Panc1 (cell line): ENCODE measurements at regions not wholly inside any gene's neighbourhood (a gene's known extent, or its start where the extent isn't known, plus 50 kb on each side); places are given as distances from the start of the nearest gene placed in this dataset.

Experiments
- ATAC-seq: fragments of 200-7000 bp; cut with Tn5 transposase; 2 replicates; pipeline ENCODE4 v1.9.1; 2020; ENCODE audit warnings: mild to moderate bottlenecking, moderate library complexity
- BruUV-seq: library from RNA; stranded (reverse); fragments of 400-500 nt; replicated peaks from 2 replicates; lab custom pipeline; 2021; lab: Mats Ljungman, UMichigan
- CTCF ChIA-PET: fragments of 300-600 bp; sonication (Branson Sonifier 250); formaldehyde crosslinking; loops from one replicate; lab custom pipeline; 2022; ENCODE audit warnings: antibody characterized with exemption; lab: Charles Lee
- POLR2A ChIA-PET: fragments of 300-600 bp; sonication (Branson Sonifier 250); formaldehyde crosslinking; loops from one replicate; lab custom pipeline; 2022; ENCODE audit warnings: antibody characterized with exemption; lab: Charles Lee
- DNase-seq: peaks from one replicate; pipeline ENCODE4 v3.0.0-alpha.2; 2010; ENCODE audit warnings: low read depth, low spot score
- H3K27ac ChIP-seq: 2 replicates; pipeline ENCODE4 v1.5.1; 2011; ENCODE audit warnings: mild to moderate bottlenecking, low read length, inconsistent platforms
- H3K27me3 ChIP-seq: fragments of 200-500 bp; sonication (Bioruptor generic); 2 replicates; pipeline ENCODE4 v1.6.0; 2014; ENCODE audit warnings: low read length, inconsistent platforms; ENCODE audit not compliant: control insufficient read depth, insufficient read depth
- H3K36me3 ChIP-seq: fragments of 200-500 bp; sonication (Bioruptor generic); 2 replicates; pipeline ENCODE4 v1.5.1; 2014; ENCODE audit warnings: inconsistent platforms, mild to moderate bottlenecking, low read length, moderate library complexity; ENCODE audit not compliant: control insufficient read depth, insufficient read depth
- H3K4me1 ChIP-seq: 2 replicates; pipeline ENCODE4 v1.5.1; 2011; ENCODE audit warnings: inconsistent platforms, mild to moderate bottlenecking, low read length, moderate library complexity; ENCODE audit not compliant: control insufficient read depth, insufficient read depth
- H3K4me3 ChIP-seq, 2 experiments: 2 replicates each; pipeline ENCODE4 v1.5.1; 2011 to 2012; ENCODE audit warnings: low read depth in 2 of 2, low read length in 2 of 2, mild to moderate bottlenecking in 2 of 2, inconsistent platforms in 1 of 2, moderate library complexity in 1 of 2
- H3K9me3 ChIP-seq: fragments of 200-500 bp; sonication (Bioruptor generic); 2 replicates; pipeline ENCODE4 v1.5.1; 2014; ENCODE audit warnings: low read depth, mild to moderate bottlenecking, inconsistent platforms, low read length, moderate library complexity; ENCODE audit not compliant: control insufficient read depth, insufficient read depth
- POLR2AphosphoS5 ChIP-seq: IDR thresholded peaks from 2 replicates; pipeline ENCODE4 v1.6.1; 2012; ENCODE audit warnings: mild to moderate bottlenecking, low read depth, low read length, moderate library complexity
- SIN3A ChIP-seq: IDR thresholded peaks from 2 replicates; pipeline ENCODE4 v1.6.1; 2012; ENCODE audit warnings: low read depth, mild to moderate bottlenecking, low read length, moderate library complexity, borderline replicate concordance; ENCODE audit not compliant: insufficient read depth
- TCF7L2 ChIP-seq: IDR thresholded peaks from 2 replicates; pipeline ENCODE4 v1.6.1; 2011; ENCODE audit warnings: mild to moderate bottlenecking, low read depth, low read length, inconsistent platforms
- in situ Hi-C: cut with HindIII; loops from 2 replicates; pipeline ENCODE4 v1.10.0; 2016; ENCODE audit warnings: low sequenced_read_pairs, low pct_unique_long_range_greater_than_20kb
- intact Hi-C: fragments of 100-400 bp; cut with micrococcal nuclease; formaldehyde crosslinking; loops from one replicate; pipeline ENCODE4 v1.10.0; 2022; ENCODE audit not compliant: unreplicated experiment
- TF ChIP-seq, protein P1 (sequence below): fragments of 450-650 bp; IDR thresholded peaks from 2 replicates; pipeline ENCODE4 v1.5.1; 2017; ENCODE audit warnings: mild to moderate bottlenecking
- TF ChIP-seq, protein P2 (sequence below), 2 experiments: IDR thresholded peaks; 2 replicates each; pipeline ENCODE4 v1.6.1; 2011 to 2012; ENCODE audit warnings: low read depth in 2 of 2, control low read depth in 1 of 2, low read length in 1 of 2, mild to moderate bottlenecking in 1 of 2, moderate library complexity in 1 of 2; ENCODE audit not compliant: insufficient read depth in 1 of 2

DNA sequence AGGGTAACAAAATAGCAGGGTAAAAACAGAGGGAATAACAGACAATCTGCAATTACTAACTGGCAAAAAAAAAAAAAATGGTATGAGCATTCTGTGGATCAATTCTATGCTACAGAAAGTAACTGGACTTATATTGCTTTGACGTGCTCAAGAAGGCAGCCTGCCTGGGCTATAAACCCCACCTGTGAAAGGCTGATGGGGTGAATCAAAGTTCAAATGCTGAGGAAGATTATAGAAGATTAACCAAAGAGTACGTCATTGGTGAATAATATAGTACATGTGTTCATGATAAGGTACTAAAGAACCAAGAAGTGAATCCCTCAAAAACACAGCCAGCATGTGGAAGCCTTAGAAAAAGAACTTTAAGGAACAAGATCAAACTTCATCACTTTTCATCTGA is 441.9 kb upstream of the PTCHD4 start:
- Histone ChIP-seq H3K4me3 (no peak overlapping the region), H3K27ac (no peak overlapping the region), H3K36me3 (no peaks in the 10 kb centered on the region), H3K4me1 (no peaks in the 10 kb centered on the region), H3K9me3 (no peaks in the 10 kb centered on the region), H3K27me3 (no peaks in the 10 kb centered on the region)
- no TSS peak for BruUV-seq
- in situ Hi-C loops (no loop called here), intact Hi-C loops (no loop called here)
- TF ChIP-seq POLR2AphosphoS5, result no peak
- TF ChIP-seq, protein P1, sequence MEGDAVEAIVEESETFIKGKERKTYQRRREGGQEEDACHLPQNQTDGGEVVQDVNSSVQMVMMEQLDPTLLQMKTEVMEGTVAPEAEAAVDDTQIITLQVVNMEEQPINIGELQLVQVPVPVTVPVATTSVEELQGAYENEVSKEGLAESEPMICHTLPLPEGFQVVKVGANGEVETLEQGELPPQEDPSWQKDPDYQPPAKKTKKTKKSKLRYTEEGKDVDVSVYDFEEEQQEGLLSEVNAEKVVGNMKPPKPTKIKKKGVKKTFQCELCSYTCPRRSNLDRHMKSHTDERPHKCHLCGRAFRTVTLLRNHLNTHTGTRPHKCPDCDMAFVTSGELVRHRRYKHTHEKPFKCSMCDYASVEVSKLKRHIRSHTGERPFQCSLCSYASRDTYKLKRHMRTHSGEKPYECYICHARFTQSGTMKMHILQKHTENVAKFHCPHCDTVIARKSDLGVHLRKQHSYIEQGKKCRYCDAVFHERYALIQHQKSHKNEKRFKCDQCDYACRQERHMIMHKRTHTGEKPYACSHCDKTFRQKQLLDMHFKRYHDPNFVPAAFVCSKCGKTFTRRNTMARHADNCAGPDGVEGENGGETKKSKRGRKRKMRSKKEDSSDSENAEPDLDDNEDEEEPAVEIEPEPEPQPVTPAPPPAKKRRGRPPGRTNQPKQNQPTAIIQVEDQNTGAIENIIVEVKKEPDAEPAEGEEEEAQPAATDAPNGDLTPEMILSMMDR, result no peak
- TF ChIP-seq TCF7L2, result no peak
- ChIA-PET POLR2A (no interaction called here), CTCF (no interaction called here)
- ATAC-seq (no peak), DNase-seq (no peak)

DNA sequence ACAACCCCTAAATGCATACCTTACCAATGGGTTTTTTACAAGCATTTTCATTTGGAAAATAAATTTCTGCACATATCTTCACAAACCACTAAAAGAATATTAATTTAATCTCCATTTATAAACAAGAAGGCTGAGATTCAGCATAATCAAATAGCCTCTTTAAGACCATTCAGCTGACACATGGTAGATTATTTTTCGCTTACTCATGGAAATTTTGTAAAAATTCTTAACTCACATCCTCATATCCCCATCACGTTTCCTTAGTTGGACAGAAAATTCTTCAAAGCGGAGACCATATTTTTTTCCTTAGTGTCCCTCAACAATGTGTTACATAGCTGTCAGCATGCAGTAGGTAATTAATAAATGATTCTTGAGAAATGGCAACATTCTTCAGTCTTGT is 439.6 kb upstream of the PTCHD4 start:
- Histone ChIP-seq H3K27me3 (no peaks in the 10 kb centered on the region), H3K36me3 (no peaks in the 10 kb centered on the region), H3K27ac (no peak overlapping the region), H3K9me3 (no peaks in the 10 kb centered on the region), H3K4me3 (no peak overlapping the region), H3K4me1 (no peaks in the 10 kb centered on the region)
- BruUV-seq, result no TSS peak
- DNase-seq (no peak), ATAC-seq (no peak)
- ChIA-PET CTCF (no interaction called here), POLR2A (no interaction called here)
- intact Hi-C loops (no loop called here), in situ Hi-C loops (no loop called here)
- TF ChIP-seq SIN3A, result no peak
- TF ChIP-seq POLR2AphosphoS5, result no peak
- TF ChIP-seq, protein P2, sequence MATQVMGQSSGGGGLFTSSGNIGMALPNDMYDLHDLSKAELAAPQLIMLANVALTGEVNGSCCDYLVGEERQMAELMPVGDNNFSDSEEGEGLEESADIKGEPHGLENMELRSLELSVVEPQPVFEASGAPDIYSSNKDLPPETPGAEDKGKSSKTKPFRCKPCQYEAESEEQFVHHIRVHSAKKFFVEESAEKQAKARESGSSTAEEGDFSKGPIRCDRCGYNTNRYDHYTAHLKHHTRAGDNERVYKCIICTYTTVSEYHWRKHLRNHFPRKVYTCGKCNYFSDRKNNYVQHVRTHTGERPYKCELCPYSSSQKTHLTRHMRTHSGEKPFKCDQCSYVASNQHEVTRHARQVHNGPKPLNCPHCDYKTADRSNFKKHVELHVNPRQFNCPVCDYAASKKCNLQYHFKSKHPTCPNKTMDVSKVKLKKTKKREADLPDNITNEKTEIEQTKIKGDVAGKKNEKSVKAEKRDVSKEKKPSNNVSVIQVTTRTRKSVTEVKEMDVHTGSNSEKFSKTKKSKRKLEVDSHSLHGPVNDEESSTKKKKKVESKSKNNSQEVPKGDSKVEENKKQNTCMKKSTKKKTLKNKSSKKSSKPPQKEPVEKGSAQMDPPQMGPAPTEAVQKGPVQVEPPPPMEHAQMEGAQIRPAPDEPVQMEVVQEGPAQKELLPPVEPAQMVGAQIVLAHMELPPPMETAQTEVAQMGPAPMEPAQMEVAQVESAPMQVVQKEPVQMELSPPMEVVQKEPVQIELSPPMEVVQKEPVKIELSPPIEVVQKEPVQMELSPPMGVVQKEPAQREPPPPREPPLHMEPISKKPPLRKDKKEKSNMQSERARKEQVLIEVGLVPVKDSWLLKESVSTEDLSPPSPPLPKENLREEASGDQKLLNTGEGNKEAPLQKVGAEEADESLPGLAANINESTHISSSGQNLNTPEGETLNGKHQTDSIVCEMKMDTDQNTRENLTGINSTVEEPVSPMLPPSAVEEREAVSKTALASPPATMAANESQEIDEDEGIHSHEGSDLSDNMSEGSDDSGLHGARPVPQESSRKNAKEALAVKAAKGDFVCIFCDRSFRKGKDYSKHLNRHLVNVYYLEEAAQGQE (IDR thresholded peaks at IDR 0.05; ENCODE audit: insufficient read depth in 1 of 2, low read depth in 2 of 2, low read length in 1 of 2), result no peak
- no peak for TF ChIP-seq TCF7L2
- TF ChIP-seq, protein P1, result no peak
